ENCODE measurements at regions not wholly inside any gene's neighbourhood (a gene's known extent, or its start where the extent isn't known, plus 50 kb on each side); places are given as distances from the start of the nearest gene placed in this dataset.

- intact Hi-C loops (cut with DNase I), result no loop called here
- Histone ChIP-seq H3K27me3 (no peaks in the 10 kb centered on the region), H3K27ac (no peak overlapping the region), H3K4me3 (replicated peaks in 1 of 3) (no peak overlapping the region), H3K4me1 (no peaks in the 10 kb centered on the region), H3K36me3 (no peaks in the 10 kb centered on the region), H3K9me3 (no peaks in the 10 kb centered on the region)
- TF ChIP-seq POLR2A (IDR thresholded peaks at IDR 0.05) (no peak), CTCF (IDR thresholded peaks at IDR 0.05) (no peak)
- no peak for DNase-seq
These were observed 141.9 kb upstream of the TECRL start for GRCh38 chr4:64551125-64551524.

GRCh38 chr4:64545593-64545992 lies 136.3 kb upstream of the TECRL start:
- no peak for DNase-seq
- no peak overlapping the region for H3K27ac ChIP-seq
- TF ChIP-seq POLR2A (IDR thresholded peaks at IDR 0.05) (no peak), CTCF (IDR thresholded peaks at IDR 0.05) (no peak)
- H3K27me3 ChIP-seq, result no peaks in the 10 kb centered on the region
- H3K4me1 ChIP-seq, result no peaks in the 10 kb centered on the region
- intact Hi-C loops (cut with DNase I), result no loop called here
- no peak overlapping the region for H3K4me3 ChIP-seq (replicated peaks in 1 of 3)
- H3K9me3 ChIP-seq, result no peaks in the 10 kb centered on the region
- WGBS, 2 donors, result 95 to 97% methylated on average over 15 of the region's 15 CpGs
- H3K36me3 ChIP-seq, result no peaks in the 10 kb centered on the region

GRCh38 chr4:64539234-64539849 lies 130.1 kb upstream of the TECRL start:
- intact Hi-C loops (cut with DNase I), result loop anchor here (5.0 kb wide), 1 partner anchor 382 kb away; no protein-coding TSS in a partner anchor
- H3K4me3 ChIP-seq (replicated peaks in 1 of 3), result no peak overlapping the region
- no peaks in the 10 kb centered on the region for H3K4me1 ChIP-seq

GRCh38 chr4:64538219-64538618 lies 129.0 kb upstream of the TECRL start:
- H3K27ac ChIP-seq, result no peak overlapping the region
- WGBS, 2 donors, result 88 to 92% methylated on average over 8 of the region's 8 CpGs
- intact Hi-C loops (cut with DNase I), result loop anchor here (5.0 kb wide), 1 partner anchor 381 kb away; no protein-coding TSS in a partner anchor

More at GRCh38 chr4:64539234-64539849, 130.1 kb upstream of the TECRL start:
- no peaks in the 10 kb centered on the region for H3K36me3 ChIP-seq
- TF ChIP-seq POLR2A (IDR thresholded peaks at IDR 0.05) (no peak), CTCF (IDR thresholded peaks at IDR 0.05) (peak; percentile 30 to 86 (median 76))
- H3K9me3 ChIP-seq, result no peaks in the 10 kb centered on the region
- peak; percentile 36 to 60 for DNase-seq
- H3K27ac ChIP-seq, result no peak overlapping the region
- no peaks in the 10 kb centered on the region for H3K27me3 ChIP-seq
- WGBS, 2 donors, result 17 to 20% methylated on average over 4 of the region's 4 CpGs

More at GRCh38 chr4:64538219-64538618, 129.0 kb upstream of the TECRL start:
- no peaks in the 10 kb centered on the region for H3K36me3 ChIP-seq
- no peak for DNase-seq
- H3K9me3 ChIP-seq, result no peaks in the 10 kb centered on the region
- no peaks in the 10 kb centered on the region for H3K27me3 ChIP-seq
- H3K4me1 ChIP-seq, result no peaks in the 10 kb centered on the region
- TF ChIP-seq CTCF (IDR thresholded peaks at IDR 0.05) (no peak), POLR2A (IDR thresholded peaks at IDR 0.05) (no peak)
- H3K4me3 ChIP-seq (replicated peaks in 1 of 3), result no peak overlapping the region
